KG1 (cell line): ENCODE measurements at regions not wholly inside any gene's neighbourhood (a gene's known extent, or its start where the extent isn't known, plus 50 kb on each side); places are given as distances from the start of the nearest gene placed in this dataset.
"Not testable (repeated sequence)": the region's sequence is repeated elsewhere in the genome, so short reads cannot be mapped to it uniquely, and the experiment has no call there.

Source experiments
- DNase-seq: peaks from one replicate; lab custom pipeline; 2025; lab: John Stamatoyannopoulos, UW

GRCh38 chr6:82507112-82507511 lies 143.5 kb downstream of the TPBG start:
- DNase-seq = no peak

- DNase-seq = no peak
These were observed 147.9 kb downstream of the TPBG start for GRCh38 chr6:82511546-82511945.

- not testable (repeated sequence) for DNase-seq
These were observed 154.3 kb downstream of the TPBG start for GRCh38 chr6:82517896-82518295.

GRCh38 chr6:82521369-82521768 lies 157.8 kb downstream of the TPBG start:
- DNase-seq = no peak

GRCh38 chr6:82521861-82522260 lies 158.2 kb downstream of the TPBG start:
- no peak for DNase-seq

- no peak for DNase-seq
These were observed 160.4 kb downstream of the TPBG start for GRCh38 chr6:82524031-82524430.

GRCh38 chr6:82525775-82526495 lies 162.3 kb downstream of the TPBG start:
- no peak for DNase-seq

GRCh38 chr6:82529960-82530460 lies 166.4 kb downstream of the TPBG start:
- not testable (repeated sequence) for DNase-seq

- DNase-seq = no peak
These were observed 171.3 kb downstream of the TPBG start for GRCh38 chr6:82534876-82535275.

GRCh38 chr6:82549480-82549879 lies 185.9 kb downstream of the TPBG start:
- DNase-seq = not testable (repeated sequence)

- DNase-seq = not testable (repeated sequence)
These were observed 187.7 kb downstream of the TPBG start for GRCh38 chr6:82551311-82551710.

GRCh38 chr6:82551831-82552230 lies 188.2 kb downstream of the TPBG start:
- DNase-seq = no peak

- DNase-seq = no peak
These were observed 190.4 kb downstream of the TPBG start for GRCh38 chr6:82553863-82554531.

- DNase-seq = no peak
These were observed 191.0 kb downstream of the TPBG start for GRCh38 chr6:82554666-82555065.

- DNase-seq = no peak
These were observed 192.2 kb downstream of the TPBG start for GRCh38 chr6:82555801-82556200.

GRCh38 chr6:82558531-82558930 lies 194.9 kb downstream of the TPBG start:
- not testable (repeated sequence) for DNase-seq

GRCh38 chr6:82567621-82568020 lies 204.0 kb downstream of the TPBG start:
- DNase-seq = no peak

- DNase-seq = no peak
These were observed 204.8 kb downstream of the TPBG start for GRCh38 chr6:82568290-82568993.

- no peak for DNase-seq
These were observed 205.4 kb downstream of the TPBG start for GRCh38 chr6:82569022-82569421.

- no peak for DNase-seq
These were observed 206.5 kb downstream of the TPBG start for GRCh38 chr6:82570083-82570482.

GRCh38 chr6:82571455-82571854 lies 207.8 kb downstream of the TPBG start:
- DNase-seq = no peak

- no peak for DNase-seq
These were observed 209.8 kb downstream of the TPBG start for GRCh38 chr6:82573254-82573972.
